HG03342 (cell line): ENCODE measurements at regions not wholly inside any gene's neighbourhood (a gene's known extent, or its start where the extent isn't known, plus 50 kb on each side); places are given as distances from the start of the nearest gene placed in this dataset.

ENCODE experiments used
- ATAC-seq: cut with Tn5 transposase; IDR thresholded peaks from one replicate; pipeline ENCODE4 v1.9.1; 2021; ENCODE audit warnings: mild to moderate bottlenecking, moderate library complexity; ENCODE audit not compliant: unreplicated experiment

DNA sequence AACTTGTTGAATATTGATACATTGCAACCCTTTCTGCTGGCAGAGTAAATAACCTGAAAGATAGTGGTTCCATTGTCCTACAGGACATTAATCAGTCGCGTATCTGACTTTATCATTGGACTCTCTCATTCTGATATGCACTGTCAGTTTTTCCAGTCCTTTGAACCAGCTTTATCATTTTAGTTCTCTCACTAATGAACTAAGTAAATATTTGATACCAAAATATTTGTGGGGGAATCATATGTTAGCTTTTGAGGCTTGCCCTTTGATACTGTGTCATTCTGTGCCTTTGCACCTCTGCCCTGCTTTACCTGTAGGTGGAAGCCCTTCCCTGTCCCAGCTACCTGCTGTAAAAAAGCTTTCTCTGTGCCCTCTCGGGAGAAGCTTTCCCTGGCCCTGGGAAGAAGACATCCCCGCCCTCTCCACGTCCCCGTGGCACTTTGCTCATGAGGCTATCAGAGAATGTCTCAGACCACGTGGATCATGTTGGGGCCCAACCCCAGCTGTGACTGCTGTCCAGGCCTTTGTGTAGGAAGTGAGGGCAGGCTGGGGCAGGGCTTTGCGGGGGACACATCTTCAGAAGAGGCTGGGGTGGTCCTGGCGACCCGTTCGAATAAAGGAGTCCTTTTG, 117.8 kb upstream of the NXT1 start:
- no peak for ATAC-seq

DNA sequence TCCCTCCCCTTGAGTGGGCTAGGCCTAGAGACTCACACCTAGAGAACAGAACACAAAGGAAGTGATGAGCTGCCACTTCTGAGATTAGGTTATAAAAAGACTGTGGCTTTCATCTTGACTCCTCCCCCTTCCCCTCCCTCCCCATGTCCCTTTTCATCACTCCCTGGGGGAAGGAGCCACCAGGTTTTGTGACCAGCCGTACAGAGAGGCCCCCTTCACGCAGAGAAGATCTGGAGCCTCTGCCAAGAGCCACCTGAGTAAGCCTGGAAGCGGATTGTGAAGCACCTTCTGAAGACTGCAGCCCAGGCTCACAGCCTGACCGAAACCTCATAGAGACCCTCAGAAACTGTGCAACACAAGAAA, 118.4 kb upstream of the NXT1 start:
- ATAC-seq: no peak

DNA sequence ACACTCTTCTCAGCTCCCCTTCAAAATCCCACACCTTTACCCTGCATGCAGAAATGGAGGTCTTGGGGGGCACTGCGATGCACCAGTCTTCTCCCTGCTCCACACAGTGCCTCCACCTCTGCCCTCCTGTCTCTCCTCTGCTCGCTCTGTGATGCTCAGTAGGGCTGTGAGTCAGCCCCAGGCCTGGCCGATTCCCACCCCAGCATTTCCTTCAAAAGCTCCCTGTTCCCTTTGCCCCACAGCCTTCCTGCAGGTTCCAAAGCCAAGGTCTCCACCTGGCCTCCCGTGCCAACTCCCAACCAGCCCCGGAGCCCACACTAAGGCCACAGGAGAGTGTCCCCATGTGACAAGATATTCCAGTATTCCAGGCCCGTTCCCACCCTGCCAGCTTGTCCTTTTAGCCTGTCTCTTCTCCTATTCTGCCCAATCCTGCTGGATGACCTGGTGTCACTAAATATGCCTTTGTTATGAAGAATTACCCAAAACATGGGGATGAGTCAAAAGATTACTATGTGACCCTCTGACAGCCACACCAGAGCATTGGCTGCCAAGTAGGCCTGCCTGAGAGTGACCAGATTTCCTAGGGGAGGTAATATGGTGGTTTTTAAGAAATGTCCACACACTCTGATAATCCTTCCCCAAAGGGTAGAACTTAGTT, 118.9 kb upstream of the NXT1 start:
- ATAC-seq: no peak

GRCh38 chr20:23230766-23231385, 119.7 kb upstream of the NXT1 start:
- no peak for ATAC-seq

DNA sequence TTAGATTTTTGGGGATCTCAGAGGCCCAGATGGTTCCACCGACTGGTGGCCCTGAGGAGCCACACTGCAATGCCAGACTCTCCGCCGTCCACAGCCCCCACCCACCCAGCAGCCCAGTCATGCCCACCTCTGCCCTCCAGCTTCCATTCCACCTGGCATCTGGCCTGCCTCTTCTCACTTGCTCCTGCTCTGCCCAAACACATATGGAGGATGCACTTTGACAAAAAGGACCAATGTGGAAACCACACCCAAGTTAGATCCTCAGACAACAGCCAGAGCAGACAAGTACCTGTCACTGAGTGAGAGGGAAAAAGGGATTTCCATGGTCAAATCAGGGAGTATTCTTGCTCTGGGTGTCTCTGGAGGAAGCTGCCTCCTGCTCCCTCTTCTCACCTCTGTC, 120.6 kb upstream of the NXT1 start:
- no peak for ATAC-seq

DNA sequence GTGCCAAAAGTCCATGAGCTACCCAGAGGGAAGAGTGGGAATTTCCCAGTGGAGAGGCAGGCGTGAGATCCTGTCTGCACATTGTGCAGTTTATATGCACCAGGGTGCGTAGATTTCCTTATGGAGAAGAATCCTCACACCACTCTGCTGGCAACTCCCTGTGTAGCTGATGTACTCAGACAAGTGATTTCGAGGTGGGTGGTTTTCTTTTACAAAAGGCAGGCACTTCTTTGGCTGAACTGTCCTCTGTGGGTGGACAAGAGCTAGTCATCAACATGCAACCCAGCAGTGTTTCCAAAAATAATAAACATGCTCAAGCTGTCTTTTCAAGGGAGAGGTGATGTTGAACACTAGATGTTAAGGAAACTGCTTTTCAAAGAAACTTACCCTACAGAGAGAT, 121.7 kb upstream of the NXT1 start:
- no peak for ATAC-seq

DNA sequence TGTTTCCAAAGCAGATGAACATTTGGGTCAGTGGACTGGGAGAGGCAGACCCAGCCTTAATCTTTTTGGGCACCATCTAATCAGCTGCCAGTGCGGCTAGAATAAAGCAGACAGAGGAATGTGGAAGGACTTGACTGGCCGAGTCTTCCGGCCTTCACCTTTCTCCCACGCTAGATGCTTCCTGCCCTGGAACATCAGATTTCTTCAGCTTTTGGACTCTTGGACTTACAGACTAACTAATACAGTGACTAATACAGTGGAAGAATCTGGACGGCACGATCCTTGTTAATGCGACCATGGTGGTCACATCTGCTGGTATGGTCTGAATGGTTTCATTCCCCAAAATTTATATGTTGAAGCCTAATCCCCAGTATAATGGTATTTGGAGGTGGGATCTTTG, 122.6 kb upstream of the NXT1 start:
- ATAC-seq: no peak

DNA sequence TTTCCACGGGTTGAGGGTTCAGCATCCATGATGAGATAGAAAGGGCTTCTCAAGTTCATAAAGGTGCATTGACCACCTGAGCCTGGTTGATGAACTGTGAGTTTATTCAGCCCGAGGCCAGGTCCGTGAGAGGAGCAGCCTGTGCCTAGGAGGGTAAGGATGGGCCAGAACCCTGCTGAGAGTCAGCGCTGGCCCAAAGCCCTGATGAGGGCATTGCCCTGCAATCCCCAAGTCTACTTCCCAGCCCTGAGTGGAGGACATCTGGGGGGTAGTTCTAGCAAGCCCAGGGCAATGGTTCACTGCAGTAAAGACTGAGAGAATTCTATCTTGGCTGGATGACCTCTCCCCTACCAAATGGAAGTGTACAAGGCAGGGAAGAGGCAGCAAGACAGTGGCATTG, 123.3 kb upstream of the NXT1 start:
- ATAC-seq: no peak

GRCh38 chr20:23226612-23227265, 123.9 kb upstream of the NXT1 start:
- no peak for ATAC-seq

GRCh38 chr20:23225407-23226060, 125.1 kb upstream of the NXT1 start:
- no peak for ATAC-seq

- no peak for ATAC-seq
These were observed 125.8 kb upstream of the NXT1 start for GRCh38 chr20:23224806-23225205.

- ATAC-seq: no peak
These were observed 126.5 kb upstream of the NXT1 start for GRCh38 chr20:23223908-23224580.

DNA sequence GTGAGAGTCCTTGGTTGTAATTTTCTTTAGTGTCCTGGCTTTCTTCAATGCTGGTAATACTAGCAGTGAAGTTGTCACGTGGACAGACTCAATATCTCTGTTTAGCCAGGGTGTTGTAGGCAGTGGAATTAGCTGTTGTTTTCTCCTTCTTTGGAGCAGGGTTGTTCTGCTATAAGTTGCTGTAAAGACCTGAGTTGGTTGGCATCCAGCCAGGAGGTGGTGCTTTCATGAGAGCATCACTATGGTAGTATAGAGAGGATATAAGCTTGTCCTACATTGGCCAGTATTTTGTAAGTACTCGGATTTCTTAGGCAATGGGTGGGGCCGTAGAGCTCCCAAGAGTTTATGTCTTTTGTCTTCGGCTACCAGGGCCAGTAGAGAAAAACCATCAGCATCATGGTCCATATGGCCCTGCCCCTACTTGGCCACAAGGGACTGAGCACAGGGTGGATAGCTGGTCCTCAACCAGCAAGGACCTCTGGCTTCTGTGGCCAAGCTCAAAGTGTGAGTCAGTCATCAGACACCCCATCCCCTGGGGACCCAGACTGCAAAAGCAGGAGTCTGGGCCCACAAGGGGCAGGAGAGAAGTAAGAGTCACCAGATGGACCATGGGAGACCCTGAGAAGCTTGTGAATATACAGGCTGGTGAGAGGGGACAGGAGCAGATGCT, 127.9 kb upstream of the NXT1 start:
- ATAC-seq: no peak

GRCh38 chr20:23217023-23217422, 130.9 kb upstream of the CD93 start:
- ATAC-seq: no peak

GRCh38 chr20:23215344-23215995, 129.3 kb upstream of the CD93 start:
- ATAC-seq: no peak

GRCh38 chr20:23214903-23215302, 128.8 kb upstream of the CD93 start:
- ATAC-seq: no peak

DNA sequence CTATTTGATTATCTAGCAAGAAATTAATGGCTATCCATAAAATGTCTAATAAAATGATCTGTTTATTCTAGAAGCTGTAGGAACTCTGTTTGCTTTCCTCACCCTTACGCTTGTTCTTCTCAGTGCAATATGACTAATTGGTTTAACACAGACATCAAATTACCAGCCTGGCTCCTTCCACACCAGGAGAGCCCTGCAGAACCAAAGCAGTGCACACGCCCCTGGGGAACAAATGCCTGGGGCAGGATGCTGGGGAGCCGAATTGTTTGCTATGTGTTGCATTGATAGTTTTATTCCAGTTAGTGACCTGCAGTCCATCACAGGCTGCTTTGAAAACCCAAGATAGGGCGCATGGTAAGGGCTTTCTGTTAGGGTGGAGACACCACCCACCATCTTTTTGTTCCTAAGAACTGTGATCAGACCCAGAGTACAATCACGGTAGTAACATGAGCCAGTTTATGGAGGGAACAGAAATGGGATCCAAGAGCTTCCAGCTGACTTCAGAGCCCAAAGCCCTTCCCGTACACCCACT, 126.4 kb upstream of the CD93 start:
- ATAC-seq: no peak

- ATAC-seq: no peak
These were observed 125.9 kb upstream of the CD93 start for GRCh38 chr20:23212011-23212410.

- no peak for ATAC-seq
These were observed 125.0 kb upstream of the CD93 start for GRCh38 chr20:23211164-23211563.
